HCT116 (cell line): ENCODE measurements at regions not wholly inside any gene's neighbourhood (a gene's known extent, or its start where the extent isn't known, plus 50 kb on each side); places are given as distances from the start of the nearest gene placed in this dataset.

ENCODE experiments used
- CBX3 ChIP-seq: IDR thresholded peaks from 2 replicates; pipeline ENCODE4 v1.6.1; 2012; ENCODE audit warnings: low read depth
- CTCF ChIP-seq, 3 experiments: fragments of 200-600 bp in 1 of 3; sonication (generic) in 1 of 3; IDR thresholded peaks in 2 of 3; conservative IDR thresholded peaks in 1 of 3; 2 replicates each; pipeline ENCODE4 v1.5.1; 2012 to 2017; ENCODE audit warnings: low read depth in 2 of 3, low read length in 2 of 3, antibody characterized with exemption in 1 of 3, borderline replicate concordance in 1 of 3, control low read depth in 1 of 3, mild to moderate bottlenecking in 1 of 3, mixed read lengths in 1 of 3, mixed run types in 1 of 3, moderate library complexity in 1 of 3; ENCODE audit not compliant: insufficient read depth in 1 of 3
- REST ChIP-seq: IDR thresholded peaks from 2 replicates; pipeline ENCODE4 v1.6.1; 2012; ENCODE audit warnings: low read depth
- YY1 ChIP-seq: IDR thresholded peaks from 2 replicates; pipeline ENCODE4 v1.6.1; 2011; ENCODE audit warnings: low read length, low read depth, moderate library complexity, mild to moderate bottlenecking; ENCODE audit not compliant: insufficient replicate concordance; ENCODE audit errors: extremely low read depth

- no peak for TF ChIP-seq YY1
- TF ChIP-seq REST = no peak
- no peak for TF ChIP-seq CTCF (IDR thresholded peaks at IDR 0.05 in 2 of 3, conservative IDR thresholded peaks at IDR 0.05 in 1 of 3; ENCODE audit: borderline replicate concordance in 1 of 3, insufficient read depth in 1 of 3, low read depth in 2 of 3, low read length in 2 of 3)
- TF ChIP-seq CBX3 = no peak
These were observed 129.6 kb upstream of the TNRC6C start (continued) for GRCh38 chr17:77828749-77829539.
